SK-MEL-5 (cell line): ENCODE measurements at regions not wholly inside any gene's neighbourhood (a gene's known extent, or its start where the extent isn't known, plus 50 kb on each side); places are given as distances from the start of the nearest gene placed in this dataset.

Source experiments
- DNase-seq: peaks from one replicate; pipeline ENCODE4 v3.0.0-alpha.2; 2016; ENCODE audit warnings: low read depth, low spot score
- in situ Hi-C: cut with HindIII; loops from 2 replicates; pipeline ENCODE4 v1.10.0; 2016; ENCODE audit warnings: low sequenced_read_pairs, high pct_unique_total_duplicates, low pct_unique_long_range_greater_than_20kb

DNA sequence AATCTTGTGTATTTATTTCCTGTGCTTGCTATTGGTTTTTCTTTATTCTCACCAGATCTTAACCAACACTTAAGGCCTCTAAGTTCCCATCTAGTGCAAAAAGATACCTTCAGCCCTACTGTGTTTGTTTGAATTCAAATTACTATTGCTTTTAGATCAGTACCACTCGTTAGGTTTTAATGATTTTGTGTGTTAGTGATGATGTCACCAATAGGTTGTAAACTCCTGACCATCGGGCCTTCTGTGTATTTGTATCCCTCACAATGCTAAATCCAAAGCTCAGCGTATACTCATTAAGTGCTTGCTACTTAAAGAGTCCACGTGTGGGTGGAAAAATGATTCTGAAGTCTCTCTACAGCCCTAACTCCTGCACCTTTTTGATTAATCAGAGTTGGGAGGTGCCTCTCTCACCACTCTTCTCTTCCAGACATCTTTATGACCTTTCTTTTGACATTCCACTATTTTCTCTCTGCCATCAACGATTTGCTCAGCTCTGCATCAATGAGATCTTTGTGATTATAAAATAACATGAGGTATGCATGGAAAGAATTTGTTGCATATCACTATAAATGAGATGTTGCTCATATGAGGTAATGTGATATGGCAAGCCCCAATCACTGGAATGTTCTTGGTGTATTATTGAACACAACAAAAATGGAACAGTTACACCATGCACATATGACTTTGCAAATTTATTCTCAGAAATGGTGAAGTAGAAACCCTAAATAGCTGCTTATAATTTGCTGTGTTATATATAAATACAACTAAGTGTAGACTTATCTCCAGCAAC lies 55.1 kb upstream of the LAMA2 start:
- DNase-seq, result no peak
- in situ Hi-C loops, result no loop called here

DNA sequence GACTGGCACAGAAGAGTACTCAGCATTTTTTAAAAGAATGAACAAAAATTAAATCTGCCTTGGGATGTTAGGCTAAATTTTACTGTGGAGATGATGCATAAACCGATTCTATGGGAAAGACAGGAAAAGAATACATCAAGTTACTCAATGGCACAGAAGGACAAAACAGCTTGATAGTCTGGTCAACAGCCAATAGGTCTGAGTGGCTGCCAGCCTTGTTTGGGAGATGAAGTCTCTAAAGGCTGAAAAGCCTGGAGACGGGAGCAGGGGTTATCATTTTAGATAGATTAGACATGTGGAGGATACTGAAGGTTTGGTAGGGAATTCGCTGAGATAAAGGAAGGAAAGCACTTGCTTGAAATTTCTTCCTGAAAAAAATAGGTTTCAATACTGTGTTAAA lies 56.3 kb upstream of the LAMA2 start:
- no peak for DNase-seq
- in situ Hi-C loops, result no loop called here

GRCh38 chr6:128822271-128822670 lies 60.7 kb upstream of the LAMA2 start:
- no peak for DNase-seq
- in situ Hi-C loops, result no loop called here

GRCh38 chr6:128821116-128821515 lies 61.8 kb upstream of the LAMA2 start:
- no peak for DNase-seq
- in situ Hi-C loops, result no loop called here

- in situ Hi-C loops, result no loop called here
- no peak for DNase-seq
These were observed 74.1 kb upstream of the LAMA2 start for GRCh38 chr6:128808856-128809255.

DNA sequence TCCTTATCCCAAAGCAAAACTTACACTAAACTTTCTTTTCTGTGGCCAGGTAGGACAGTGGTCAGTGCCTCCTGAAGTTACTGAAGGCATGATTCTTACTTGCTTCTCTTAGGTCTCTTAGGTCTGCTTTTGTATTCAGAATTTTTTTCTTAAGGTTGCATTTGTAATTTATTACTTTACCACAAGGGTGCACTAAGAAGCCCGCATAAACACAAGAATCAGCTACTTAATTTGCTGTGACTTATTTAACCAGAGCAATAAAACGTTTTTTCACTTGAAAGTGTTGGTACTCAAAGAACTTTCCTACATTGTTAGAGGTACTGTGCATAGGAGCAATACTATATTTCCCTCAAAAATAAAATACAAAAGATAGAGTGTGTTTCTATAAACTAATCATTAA lies 75.4 kb upstream of the LAMA2 start:
- peak; percentile 60 for DNase-seq
- in situ Hi-C loops, result no loop called here

GRCh38 chr6:128806261-128806660 lies 76.7 kb upstream of the LAMA2 start:
- in situ Hi-C loops, result no loop called here
- no peak for DNase-seq

DNA sequence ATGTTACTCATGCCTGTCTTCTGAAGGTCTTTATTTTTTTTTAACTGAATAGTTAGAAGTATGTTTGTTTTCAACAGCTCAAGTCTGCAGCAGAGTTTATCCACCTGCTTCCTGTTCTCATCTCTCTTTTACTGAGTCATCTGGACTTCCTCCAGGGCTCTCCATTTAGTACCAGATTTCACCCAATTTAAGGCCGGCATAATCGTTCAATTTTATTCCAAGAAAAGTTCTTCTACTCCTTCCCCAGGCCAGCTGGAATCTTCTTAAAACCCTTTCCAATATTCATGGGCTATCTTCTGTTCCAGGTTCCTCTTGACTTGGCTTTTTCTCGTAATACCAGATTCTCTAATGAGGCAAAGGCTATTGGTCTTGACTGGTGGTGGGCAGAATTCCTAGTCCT lies 79.0 kb upstream of the LAMA2 start:
- in situ Hi-C loops, result no loop called here
- DNase-seq, result no peak

DNA sequence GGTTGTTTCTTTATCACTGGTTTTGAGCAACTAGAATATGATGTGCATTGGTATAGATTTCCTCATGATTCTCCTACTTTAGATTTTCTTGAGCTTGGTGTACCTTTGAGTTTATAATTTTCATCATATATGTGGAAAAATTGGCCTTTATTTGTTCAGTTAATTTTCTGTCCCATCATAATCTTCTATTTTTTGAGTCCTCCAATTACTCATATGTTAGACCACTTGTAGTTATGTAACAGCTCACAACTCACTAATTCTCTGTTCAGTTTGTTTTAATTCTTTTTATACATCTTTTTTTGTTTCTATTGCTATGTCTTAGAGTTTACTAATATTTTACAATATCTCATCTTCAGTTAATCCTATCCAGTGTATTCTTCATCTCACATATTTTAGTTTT lies 81.3 kb upstream of the LAMA2 start:
- in situ Hi-C loops, result no loop called here

GRCh38 chr6:128784266-128784665 lies 98.7 kb upstream of the LAMA2 start:
- in situ Hi-C loops, result no loop called here
- DNase-seq, result no peak

More for the DNA sequence above, 81.3 kb upstream of the LAMA2 start:
- DNase-seq, result no peak

DNA sequence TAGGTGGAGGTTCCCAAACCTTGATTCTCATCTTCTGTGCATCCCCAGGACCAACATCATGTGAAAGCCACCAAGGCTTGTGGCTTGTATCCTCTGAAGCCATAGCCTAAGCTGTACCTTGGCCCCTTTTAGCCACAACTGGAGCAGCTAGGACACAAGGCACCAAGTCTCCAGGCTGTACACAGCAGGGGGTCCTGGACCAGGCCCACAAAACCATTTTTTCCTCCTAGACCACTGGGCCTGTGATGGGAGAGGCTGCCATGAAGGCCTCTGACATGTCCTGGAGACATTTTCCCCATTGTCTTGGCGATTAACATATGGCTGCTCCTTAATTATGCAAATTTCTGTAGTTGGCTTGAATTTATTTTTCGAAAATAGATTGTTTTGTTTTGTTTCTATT lies 114.8 kb upstream of the LAMA2 start:
- in situ Hi-C loops, result no loop called here

DNA sequence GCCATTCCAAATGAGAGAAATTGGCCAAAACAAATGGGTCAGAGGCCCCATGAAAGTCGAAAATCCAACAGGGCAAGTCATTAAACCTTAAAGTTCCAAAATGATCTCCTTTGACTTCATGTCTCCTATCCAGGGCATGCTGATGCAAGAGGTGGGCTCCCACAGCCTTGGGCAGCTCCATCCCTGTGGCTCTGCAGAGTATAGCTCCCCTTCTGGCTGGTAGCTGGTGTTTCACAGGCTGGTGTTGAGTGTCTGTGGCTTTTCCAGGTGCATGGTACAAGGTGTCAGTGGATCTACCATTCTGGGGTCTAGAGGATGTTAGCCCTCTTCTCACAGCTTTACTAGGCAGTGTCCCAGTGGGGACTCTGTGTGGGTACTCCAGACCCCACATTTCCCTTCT lies 115.2 kb upstream of the LAMA2 start:
- in situ Hi-C loops, result no loop called here

More for the DNA sequence above, 114.8 kb upstream of the LAMA2 start:
- no peak for DNase-seq

DNA sequence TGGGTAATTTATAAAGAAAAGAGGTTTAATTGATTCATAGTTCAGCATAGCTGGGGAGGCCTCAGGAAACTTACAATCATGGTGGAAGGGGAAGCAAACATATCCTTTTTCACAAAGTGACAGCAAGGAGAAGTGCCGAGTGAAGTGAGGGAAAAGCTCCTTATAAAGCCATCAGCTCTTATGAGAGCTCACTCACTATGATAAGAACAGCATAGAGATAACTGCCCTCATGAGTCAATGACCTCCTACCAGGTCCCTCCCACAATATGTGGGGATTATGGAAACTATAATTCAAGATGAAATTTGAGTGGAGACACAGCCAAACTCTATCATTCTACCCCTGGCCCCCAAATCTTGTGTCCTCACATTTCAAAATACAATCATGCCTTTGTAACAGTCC lies 115.8 kb upstream of the LAMA2 start:
- no peak for DNase-seq
- in situ Hi-C loops, result no loop called here

More for the DNA sequence above, 115.2 kb upstream of the LAMA2 start:
- DNase-seq, result no peak

DNA sequence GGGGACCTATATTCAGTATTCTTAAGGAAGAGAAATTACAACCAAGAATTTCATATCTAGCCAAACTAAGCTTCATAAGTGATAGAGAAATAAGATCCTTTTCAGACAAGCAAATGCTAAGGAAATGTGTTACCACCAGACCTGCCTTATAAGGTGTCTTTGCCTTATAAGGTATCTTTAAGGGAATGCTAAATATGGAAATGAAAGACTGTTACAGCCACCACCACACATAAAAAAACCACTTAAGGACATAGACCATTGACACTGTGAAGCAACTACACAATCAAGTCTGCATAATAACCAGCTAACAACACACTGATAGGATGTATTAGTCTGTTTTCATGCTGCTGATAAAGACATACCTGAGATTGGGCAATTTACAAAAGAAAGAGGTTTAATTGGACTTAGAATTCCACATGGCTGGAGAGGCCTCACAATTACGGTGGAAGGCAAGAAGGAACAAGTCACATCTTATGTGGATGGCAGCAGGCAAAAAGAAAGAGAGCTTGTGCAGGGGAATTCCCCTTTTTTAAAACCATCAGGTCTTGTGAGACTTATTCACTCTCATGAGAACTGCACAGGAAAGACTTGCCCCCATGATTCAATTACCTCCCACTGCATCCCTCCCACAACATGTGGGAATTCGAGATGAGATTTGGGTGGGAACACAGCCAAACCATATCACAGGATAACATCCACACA lies 119.2 kb upstream of the LAMA2 start:
- DNase-seq, result peak; percentile 25
- in situ Hi-C loops, result no loop called here

DNA sequence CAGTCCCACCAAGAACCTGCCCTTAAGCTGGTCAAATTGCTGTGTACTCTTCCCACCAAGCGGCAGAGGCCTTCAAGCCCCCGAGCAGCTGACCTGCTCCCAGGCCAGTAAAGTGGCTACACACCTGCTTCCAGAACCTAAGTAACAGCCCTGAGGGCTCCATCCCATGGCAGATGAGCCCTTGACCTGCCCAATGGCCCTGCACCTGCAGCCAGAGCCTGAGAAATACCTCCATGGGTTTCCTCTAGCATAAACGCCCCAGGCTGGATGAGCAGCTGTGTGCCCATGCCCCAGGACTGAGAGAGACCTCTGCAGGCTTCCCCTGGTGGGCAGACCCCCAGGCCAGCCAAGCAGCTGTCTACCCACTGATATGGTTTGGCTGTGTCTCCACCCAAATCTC lies 123.0 kb upstream of the LAMA2 start:
- DNase-seq, result no peak
- in situ Hi-C loops, result no loop called here

- in situ Hi-C loops, result no loop called here
- DNase-seq, result no peak
These were observed 123.5 kb upstream of the LAMA2 start for GRCh38 chr6:128759447-128759846.

DNA sequence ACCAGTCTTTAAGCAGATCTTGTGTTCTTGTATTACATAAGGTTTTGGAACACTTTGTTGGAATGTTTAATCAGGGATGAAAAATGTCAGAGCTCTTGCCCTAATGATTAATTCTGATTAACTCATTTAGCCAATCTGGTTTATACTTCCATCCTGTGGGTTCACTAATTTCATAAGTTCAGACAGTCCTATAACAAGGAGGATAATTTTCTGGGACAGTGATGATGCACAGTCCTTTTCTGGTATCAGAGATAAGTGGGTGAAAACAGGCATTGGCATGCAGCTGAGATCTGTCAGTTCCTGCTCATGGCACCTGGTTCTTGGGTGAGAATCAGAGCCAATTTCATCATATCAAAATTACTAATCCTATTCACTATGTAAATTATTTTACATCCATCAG lies 125.0 kb upstream of the LAMA2 start:
- in situ Hi-C loops, result no loop called here
- DNase-seq, result no peak

DNA sequence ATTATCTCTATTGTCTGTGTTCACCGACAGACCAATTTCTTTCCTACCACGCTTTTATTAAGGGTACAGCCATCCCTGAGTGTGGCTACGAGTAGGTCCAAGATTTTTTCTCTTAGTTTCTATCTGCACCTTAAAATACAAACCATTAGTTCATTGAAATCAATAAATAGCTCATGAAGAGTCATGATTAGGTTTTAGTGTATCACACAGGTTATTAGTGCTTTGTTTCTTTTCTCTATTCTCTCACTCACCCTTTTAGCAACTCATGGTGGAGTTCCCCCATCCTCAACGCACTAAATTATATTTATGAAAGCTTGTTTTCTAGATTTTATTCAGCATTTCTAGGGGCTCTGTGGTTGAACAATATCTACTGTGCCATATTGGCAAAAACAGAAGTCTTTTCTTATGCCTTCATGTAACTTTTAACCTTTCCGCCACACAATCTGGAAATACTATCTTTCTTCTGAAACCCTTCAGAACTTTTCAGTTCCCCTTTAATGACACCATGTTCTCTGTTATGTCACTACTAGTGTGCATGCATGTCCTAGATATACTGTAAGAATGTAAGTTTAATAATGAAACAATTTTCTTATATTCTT lies 128.2 kb upstream of the LAMA2 start:
- no peak for DNase-seq
- in situ Hi-C loops, result no loop called here
